ENCODE measurements at regions not wholly inside any gene's neighbourhood (a gene's known extent, or its start where the extent isn't known, plus 50 kb on each side); places are given as distances from the start of the nearest gene placed in this dataset.

DNA sequence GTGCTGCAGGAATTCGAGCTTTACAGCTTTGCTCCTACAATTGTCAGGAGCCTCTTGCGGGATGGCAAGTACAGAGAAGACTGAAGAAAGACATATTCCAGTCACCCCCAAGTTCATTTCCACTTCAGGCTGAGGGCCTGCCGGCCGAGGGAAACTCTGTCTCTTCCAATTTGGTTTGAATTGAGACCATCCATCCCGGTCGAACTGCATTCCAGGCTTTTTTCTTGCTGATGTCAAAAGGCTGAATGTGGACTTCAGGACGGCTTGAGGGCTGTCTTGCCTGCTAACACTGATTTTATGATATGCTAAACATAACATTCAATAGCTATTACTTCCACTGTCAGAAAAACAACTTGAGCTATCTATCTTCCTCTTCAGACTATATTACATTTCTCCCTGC is 79.8 kb upstream of the PLXNA2 start:
- Histone ChIP-seq H3F3A (ENCODE audit: insufficient read depth, low read depth) (no peaks in the 10 kb centered on the region), H3K27me3 (ENCODE audit: insufficient read depth, low read depth) (peaks cover 40% of the 10 kb centered on the region), H3K36me3 (ENCODE audit: low read depth) (no peaks in the 10 kb centered on the region), H3K4me1 (replicated peaks; ENCODE audit: insufficient read depth) (no peaks in the 10 kb centered on the region), H3K79me2 (ENCODE audit: low read depth) (no peaks in the 10 kb centered on the region), H3K9me3 (ENCODE audit: insufficient read depth, low read depth) (no peaks in the 10 kb centered on the region), H4K20me1 (ENCODE audit: insufficient read depth) (no peaks in the 10 kb centered on the region), H3K27ac (no peak overlapping the region), H3K4me3 (no peak overlapping the region), H3K4me2 (no peak overlapping the region), H3K9me2 (ENCODE audit: insufficient read depth) (no peaks in the 10 kb centered on the region), H2AFZ (no peak overlapping the region)
- intact Hi-C loops (cut with micrococcal nuclease; ENCODE audit: unreplicated experiment) = no loop called here
- TF ChIP-seq, protein P1, sequence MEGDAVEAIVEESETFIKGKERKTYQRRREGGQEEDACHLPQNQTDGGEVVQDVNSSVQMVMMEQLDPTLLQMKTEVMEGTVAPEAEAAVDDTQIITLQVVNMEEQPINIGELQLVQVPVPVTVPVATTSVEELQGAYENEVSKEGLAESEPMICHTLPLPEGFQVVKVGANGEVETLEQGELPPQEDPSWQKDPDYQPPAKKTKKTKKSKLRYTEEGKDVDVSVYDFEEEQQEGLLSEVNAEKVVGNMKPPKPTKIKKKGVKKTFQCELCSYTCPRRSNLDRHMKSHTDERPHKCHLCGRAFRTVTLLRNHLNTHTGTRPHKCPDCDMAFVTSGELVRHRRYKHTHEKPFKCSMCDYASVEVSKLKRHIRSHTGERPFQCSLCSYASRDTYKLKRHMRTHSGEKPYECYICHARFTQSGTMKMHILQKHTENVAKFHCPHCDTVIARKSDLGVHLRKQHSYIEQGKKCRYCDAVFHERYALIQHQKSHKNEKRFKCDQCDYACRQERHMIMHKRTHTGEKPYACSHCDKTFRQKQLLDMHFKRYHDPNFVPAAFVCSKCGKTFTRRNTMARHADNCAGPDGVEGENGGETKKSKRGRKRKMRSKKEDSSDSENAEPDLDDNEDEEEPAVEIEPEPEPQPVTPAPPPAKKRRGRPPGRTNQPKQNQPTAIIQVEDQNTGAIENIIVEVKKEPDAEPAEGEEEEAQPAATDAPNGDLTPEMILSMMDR (conservative IDR thresholded peaks at IDR 0.05) = no peak
- no peak for TF ChIP-seq EZH2 (IDR thresholded peaks at IDR 0.05; ENCODE audit: low read depth)
- ChIA-PET POLR2A (ENCODE audit: unreplicated experiment) (interaction anchor here (0.7 kb wide), 1 partner anchor 627 kb away, joined by 5 read pairs; no protein-coding TSS in a partner anchor), CTCF (no interaction called here)
- no peak for DNase-seq
- no TSS peak for BruUV-seq (replicated peaks)

DNA sequence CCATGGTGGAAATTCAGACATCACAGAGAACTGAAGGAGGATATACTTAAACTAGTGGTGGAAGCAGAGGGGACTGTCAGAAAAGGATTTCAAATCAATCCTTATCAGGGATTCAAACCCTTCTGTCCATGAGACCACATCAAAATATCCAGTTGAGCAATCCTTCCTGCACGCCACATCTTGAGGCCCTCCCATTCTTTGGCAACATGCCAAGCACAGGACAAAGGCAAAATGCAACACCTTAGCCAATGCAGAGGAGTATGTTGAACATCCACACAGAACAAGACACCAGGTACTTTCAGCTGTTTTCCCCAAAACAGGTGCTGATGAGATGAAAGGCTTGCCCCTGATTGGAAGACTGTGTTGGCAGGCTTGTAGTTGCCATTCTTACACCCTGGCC is 81.8 kb upstream of the PLXNA2 start:
- H3K27me3 ChIP-seq (ENCODE audit: insufficient read depth, low read depth) = peaks cover 36% of the 10 kb centered on the region
- DNase-seq = no peak
- POLR2A ChIA-PET (ENCODE audit: unreplicated experiment) = no interaction called here

DNA sequence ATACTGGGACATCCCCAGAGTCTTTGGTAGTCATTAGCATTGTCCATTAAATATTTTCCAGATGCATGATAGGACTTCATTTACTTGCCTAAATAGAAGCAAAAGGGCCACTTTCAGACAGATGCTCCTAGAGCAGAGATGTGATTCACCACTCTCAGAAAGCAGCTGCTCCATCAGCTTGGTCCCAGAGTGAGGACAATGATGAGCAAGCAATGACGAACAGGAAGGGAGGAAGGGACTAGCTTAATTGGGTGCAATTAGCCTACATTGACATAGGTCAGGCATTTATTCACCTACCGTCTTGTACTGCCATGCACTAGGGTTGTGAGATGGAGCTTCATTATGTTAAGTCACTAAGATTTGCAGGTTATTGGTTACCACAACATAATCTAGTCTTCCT is 85.1 kb upstream of the PLXNA2 start:
- H2AFZ ChIP-seq = no peak overlapping the region
- H4K20me1 ChIP-seq (ENCODE audit: insufficient read depth) = no peaks in the 10 kb centered on the region
- no peak overlapping the region for H3K4me3 ChIP-seq
- ChIA-PET POLR2A (ENCODE audit: unreplicated experiment) (interaction anchor here (0.6 kb wide), 1 partner anchor 238 kb away, joined by 7 read pairs; no protein-coding TSS in a partner anchor), CTCF (no interaction called here)
- no peaks in the 10 kb centered on the region for H3K9me3 ChIP-seq (ENCODE audit: insufficient read depth, low read depth)
- H3F3A ChIP-seq (ENCODE audit: insufficient read depth, low read depth) = no peaks in the 10 kb centered on the region
- intact Hi-C loops (cut with micrococcal nuclease; ENCODE audit: unreplicated experiment) = no loop called here
- peaks cover 42% of the 10 kb centered on the region for H3K27me3 ChIP-seq (ENCODE audit: insufficient read depth, low read depth)
- no peaks in the 10 kb centered on the region for H3K4me1 ChIP-seq (replicated peaks; ENCODE audit: insufficient read depth)
- no peak overlapping the region for H3K27ac ChIP-seq
- H3K4me2 ChIP-seq = no peak overlapping the region
- TF ChIP-seq EZH2 (IDR thresholded peaks at IDR 0.05; ENCODE audit: low read depth) = no peak
- TF ChIP-seq, protein P1 (conservative IDR thresholded peaks at IDR 0.05) = no peak
- no peak for DNase-seq
- H3K36me3 ChIP-seq (ENCODE audit: low read depth) = no peaks in the 10 kb centered on the region
- no peaks in the 10 kb centered on the region for H3K9me2 ChIP-seq (ENCODE audit: insufficient read depth)
- no peaks in the 10 kb centered on the region for H3K79me2 ChIP-seq (ENCODE audit: low read depth)
- BruUV-seq (replicated peaks) = no TSS peak

More for the DNA sequence above, 81.8 kb upstream of the PLXNA2 start:
- H3K79me2 ChIP-seq (ENCODE audit: low read depth) = no peaks in the 10 kb centered on the region
- H3K27ac ChIP-seq = no peak overlapping the region
- no peak overlapping the region for H3K4me2 ChIP-seq
- no peaks in the 10 kb centered on the region for H3K9me3 ChIP-seq (ENCODE audit: insufficient read depth, low read depth)
- no peak overlapping the region for H3K4me3 ChIP-seq
- no peaks in the 10 kb centered on the region for H4K20me1 ChIP-seq (ENCODE audit: insufficient read depth)
- H3F3A ChIP-seq (ENCODE audit: insufficient read depth, low read depth) = no peaks in the 10 kb centered on the region
- no peaks in the 10 kb centered on the region for H3K4me1 ChIP-seq (replicated peaks; ENCODE audit: insufficient read depth)
- H2AFZ ChIP-seq = no peak overlapping the region
- H3K9me2 ChIP-seq (ENCODE audit: insufficient read depth) = no peaks in the 10 kb centered on the region
- H3K36me3 ChIP-seq (ENCODE audit: low read depth) = no peaks in the 10 kb centered on the region
- CTCF ChIA-PET = no interaction called here
- intact Hi-C loops (cut with micrococcal nuclease; ENCODE audit: unreplicated experiment) = no loop called here
- BruUV-seq (replicated peaks) = no TSS peak
- TF ChIP-seq, protein P1 (conservative IDR thresholded peaks at IDR 0.05) = no peak

All from PC-9 (cell line).